ENCODE measurements at regions not wholly inside any gene's neighbourhood (a gene's known extent, or its start where the extent isn't known, plus 50 kb on each side); places are given as distances from the start of the nearest gene placed in this dataset.

- DNase-seq: no peak
Observed at GRCh38 chr15:38182900-38183299, 69.7 kb upstream of the SPRED1 start.

GRCh38 chr15:38186507-38186906 is 66.1 kb upstream of the SPRED1 start:
- no peak for DNase-seq

- DNase-seq: no peak
Observed at GRCh38 chr15:38187630-38188313, 64.9 kb upstream of the SPRED1 start.

- no peak for DNase-seq
Observed at GRCh38 chr15:38189671-38190295, 62.9 kb upstream of the SPRED1 start.

- no peak for DNase-seq
Observed at GRCh38 chr15:38190501-38190900, 62.1 kb upstream of the SPRED1 start.

GRCh38 chr15:38192496-38192895 is 60.1 kb upstream of the SPRED1 start:
- DNase-seq: no peak

- no peak for DNase-seq
Observed at GRCh38 chr15:38193496-38193895, 59.1 kb upstream of the SPRED1 start.

GRCh38 chr15:38195191-38195901 is 57.3 kb upstream of the SPRED1 start:
- no peak for DNase-seq

- DNase-seq: no peak
Observed at GRCh38 chr15:38196076-38196475, 56.6 kb upstream of the SPRED1 start.

GRCh38 chr15:38197553-38197952 is 55.1 kb upstream of the SPRED1 start:
- DNase-seq: no peak

GRCh38 chr15:38201714-38202113 is 50.9 kb upstream of the SPRED1 start:
- no peak for DNase-seq

- DNase-seq: no peak
Observed at GRCh38 chr15:38202361-38202760, 50.3 kb upstream of the SPRED1 start.
